ENCODE measurements at regions not wholly inside any gene's neighbourhood (a gene's known extent, or its start where the extent isn't known, plus 50 kb on each side); places are given as distances from the start of the nearest gene placed in this dataset.

DNA sequence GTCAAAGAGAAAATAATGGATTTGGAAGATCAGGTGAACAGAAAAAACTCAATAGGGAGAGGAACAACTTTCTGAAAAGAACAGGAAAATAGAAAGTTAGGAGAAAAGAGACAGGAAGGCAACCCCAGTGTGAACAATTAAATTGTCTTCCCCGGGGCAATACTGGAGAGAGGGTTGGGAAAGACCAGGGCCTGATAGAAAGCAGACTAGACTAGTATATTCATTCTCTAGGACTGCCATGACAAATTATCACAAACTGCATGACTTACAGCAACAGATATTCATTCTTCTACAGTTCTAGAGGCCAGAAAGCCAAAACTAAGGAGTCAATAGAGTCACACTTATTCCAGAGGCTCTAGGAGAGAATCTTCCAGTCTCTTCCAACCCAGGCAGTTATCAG lies 482.8 kb downstream of the SOX6 start:
- intact Hi-C loops (cut with micrococcal nuclease) = no loop called here
- Histone ChIP-seq H3K9me3 (replicated peaks; ENCODE audit: control insufficient read depth, insufficient read depth, low read depth, low read length) (no peaks in the 10 kb centered on the region), H2AFZ (ENCODE audit: low read depth, low read length) (no peak overlapping the region), H3K4me3 (no peak overlapping the region), H4K20me1 (replicated peaks; ENCODE audit: control insufficient read depth, insufficient read depth, low read length) (no peaks in the 10 kb centered on the region), H3K36me3 (ENCODE audit: control insufficient read depth, insufficient read depth, low read length) (no peaks in the 10 kb centered on the region), H3K79me2 (ENCODE audit: control insufficient read depth, insufficient read depth, low read length) (no peaks in the 10 kb centered on the region), H3K27ac (ENCODE audit: extremely low read depth, low read depth, low read length) (no peak overlapping the region), H3K27me3 (ENCODE audit: control insufficient read depth in 2 of 2, insufficient read depth in 2 of 2, low read length in 2 of 2) (peaks cover 0 to 4% of the 10 kb centered on the region in 2 experiments; a peak in 2 of 5 replicates), H3K4me2 (ENCODE audit: insufficient read depth, low read length) (no peak overlapping the region), H3K4me1 (replicated peaks in 1 of 2; ENCODE audit: control insufficient read depth in 2 of 2, insufficient read depth in 2 of 2, low read length in 2 of 2) (no peaks in the 10 kb centered on the region), H3K9ac (ENCODE audit: insufficient read depth in 1 of 2, low read depth in 2 of 2, low read length in 2 of 2) (no peak overlapping the region), H3K9me1 (ENCODE audit: control insufficient read depth, insufficient read depth, low read length) (no peaks in the 10 kb centered on the region)
- TF ChIP-seq NR3C1 (CRISPR knock-in tag; IDR thresholded peaks at IDR 0.05) = no peak
- WGBS (ENCODE audit: insufficient coverage, low coverage, missing lambda C conversion rate) = 9% methylated on average over 1 of the region's 1 CpG
- ChIA-PET CTCF (ENCODE audit: low intra/inter-chr PET ratio) (no interaction called here), POLR2A (no interaction called here)
- BruUV-seq (replicated peaks) = no TSS peak
- ATAC-seq (no peak), FAIRE-seq (no peak), DNase-seq (ENCODE audit: extremely low read depth in 1 of 4, low spot score in 3 of 4) (no peak)
- in situ Hi-C loops (cut with MboI) = no loop called here

GRCh38 chr11:15874704-15875103 lies 481.6 kb downstream of the SOX6 start:
- ChIA-PET POLR2A (no interaction called here), CTCF (ENCODE audit: low intra/inter-chr PET ratio) (no interaction called here)
- in situ Hi-C loops (cut with MboI) = no loop called here
- 13% methylated on average over 2 of the region's 2 CpGs for WGBS (ENCODE audit: insufficient coverage, low coverage, missing lambda C conversion rate)
- Histone ChIP-seq H3K4me2 (ENCODE audit: insufficient read depth, low read length) (no peak overlapping the region), H3K79me2 (ENCODE audit: control insufficient read depth, insufficient read depth, low read length) (no peaks in the 10 kb centered on the region), H3K9me1 (ENCODE audit: control insufficient read depth, insufficient read depth, low read length) (no peaks in the 10 kb centered on the region), H3K4me3 (no peak overlapping the region), H3K36me3 (ENCODE audit: control insufficient read depth, insufficient read depth, low read length) (no peaks in the 10 kb centered on the region), H2AFZ (ENCODE audit: low read depth, low read length) (no peak overlapping the region), H3K4me1 (replicated peaks in 1 of 2; ENCODE audit: control insufficient read depth in 2 of 2, insufficient read depth in 2 of 2, low read length in 2 of 2) (no peaks in the 10 kb centered on the region), H3K27ac (ENCODE audit: extremely low read depth, low read depth, low read length) (no peak overlapping the region), H3K9ac (ENCODE audit: insufficient read depth in 1 of 2, low read depth in 2 of 2, low read length in 2 of 2) (no peak overlapping the region), H3K27me3 (ENCODE audit: control insufficient read depth in 2 of 2, insufficient read depth in 2 of 2, low read length in 2 of 2) (peaks cover 0 to 9% of the 10 kb centered on the region in 2 experiments; a peak in 2 of 5 replicates), H3K9me3 (replicated peaks; ENCODE audit: control insufficient read depth, insufficient read depth, low read depth, low read length) (no peaks in the 10 kb centered on the region), H4K20me1 (replicated peaks; ENCODE audit: control insufficient read depth, insufficient read depth, low read length) (no peaks in the 10 kb centered on the region)
- intact Hi-C loops (cut with micrococcal nuclease) = no loop called here
- ATAC-seq = no peak
- no peak for FAIRE-seq
- DNase-seq (ENCODE audit: extremely low read depth in 1 of 4, low spot score in 3 of 4) = no peak
- no TSS peak for BruUV-seq (replicated peaks)
- TF ChIP-seq MAX (CRISPR knock-in tag; IDR thresholded peaks at IDR 0.05) = no peak
- no peak for TF ChIP-seq ZNF224 (CRISPR knock-in tag; IDR thresholded peaks at IDR 0.05)
- TF ChIP-seq, protein P1, sequence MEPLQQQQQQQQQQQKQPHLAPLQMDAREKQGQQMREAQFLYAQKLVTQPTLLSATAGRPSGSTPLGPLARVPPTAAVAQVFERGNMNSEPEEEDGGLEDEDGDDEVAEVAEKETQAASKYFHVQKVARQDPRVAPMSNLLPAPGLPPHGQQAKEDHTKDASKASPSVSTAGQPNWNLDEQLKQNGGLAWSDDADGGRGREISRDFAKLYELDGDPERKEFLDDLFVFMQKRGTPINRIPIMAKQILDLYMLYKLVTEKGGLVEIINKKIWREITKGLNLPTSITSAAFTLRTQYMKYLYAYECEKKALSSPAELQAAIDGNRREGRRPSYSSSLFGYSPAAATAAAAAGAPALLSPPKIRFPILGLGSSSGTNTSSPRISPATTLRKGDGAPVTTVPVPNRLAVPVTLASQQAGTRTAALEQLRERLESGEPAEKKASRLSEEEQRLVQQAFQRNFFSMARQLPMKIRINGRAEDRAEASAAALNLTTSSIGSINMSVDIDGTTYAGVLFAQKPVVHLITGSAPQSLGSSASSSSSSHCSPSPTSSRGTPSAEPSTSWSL (CRISPR knock-in tag; IDR thresholded peaks at IDR 0.05; ENCODE audit: borderline replicate concordance) = no peak
- TF ChIP-seq, protein P2, sequence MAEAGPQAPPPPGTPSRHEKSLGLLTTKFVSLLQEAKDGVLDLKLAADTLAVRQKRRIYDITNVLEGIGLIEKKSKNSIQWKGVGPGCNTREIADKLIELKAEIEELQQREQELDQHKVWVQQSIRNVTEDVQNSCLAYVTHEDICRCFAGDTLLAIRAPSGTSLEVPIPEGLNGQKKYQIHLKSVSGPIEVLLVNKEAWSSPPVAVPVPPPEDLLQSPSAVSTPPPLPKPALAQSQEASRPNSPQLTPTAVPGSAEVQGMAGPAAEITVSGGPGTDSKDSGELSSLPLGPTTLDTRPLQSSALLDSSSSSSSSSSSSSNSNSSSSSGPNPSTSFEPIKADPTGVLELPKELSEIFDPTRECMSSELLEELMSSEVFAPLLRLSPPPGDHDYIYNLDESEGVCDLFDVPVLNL (CRISPR knock-in tag; IDR thresholded peaks at IDR 0.05; ENCODE audit: low read depth) = no peak
- TF ChIP-seq ZNF124 (CRISPR knock-in tag; IDR thresholded peaks at IDR 0.05) = no peak
- TF ChIP-seq, protein P3, sequence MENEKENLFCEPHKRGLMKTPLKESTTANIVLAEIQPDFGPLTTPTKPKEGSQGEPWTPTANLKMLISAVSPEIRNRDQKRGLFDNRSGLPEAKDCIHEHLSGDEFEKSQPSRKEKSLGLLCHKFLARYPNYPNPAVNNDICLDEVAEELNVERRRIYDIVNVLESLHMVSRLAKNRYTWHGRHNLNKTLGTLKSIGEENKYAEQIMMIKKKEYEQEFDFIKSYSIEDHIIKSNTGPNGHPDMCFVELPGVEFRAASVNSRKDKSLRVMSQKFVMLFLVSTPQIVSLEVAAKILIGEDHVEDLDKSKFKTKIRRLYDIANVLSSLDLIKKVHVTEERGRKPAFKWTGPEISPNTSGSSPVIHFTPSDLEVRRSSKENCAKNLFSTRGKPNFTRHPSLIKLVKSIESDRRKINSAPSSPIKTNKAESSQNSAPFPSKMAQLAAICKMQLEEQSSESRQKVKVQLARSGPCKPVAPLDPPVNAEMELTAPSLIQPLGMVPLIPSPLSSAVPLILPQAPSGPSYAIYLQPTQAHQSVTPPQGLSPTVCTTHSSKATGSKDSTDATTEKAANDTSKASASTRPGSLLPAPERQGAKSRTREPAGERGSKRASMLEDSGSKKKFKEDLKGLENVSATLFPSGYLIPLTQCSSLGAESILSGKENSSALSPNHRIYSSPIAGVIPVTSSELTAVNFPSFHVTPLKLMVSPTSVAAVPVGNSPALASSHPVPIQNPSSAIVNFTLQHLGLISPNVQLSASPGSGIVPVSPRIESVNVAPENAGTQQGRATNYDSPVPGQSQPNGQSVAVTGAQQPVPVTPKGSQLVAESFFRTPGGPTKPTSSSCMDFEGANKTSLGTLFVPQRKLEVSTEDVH (IDR thresholded peaks at IDR 0.05; ENCODE audit: low read depth, partially characterized antibody) = no peak
- TF ChIP-seq MCM7 (IDR thresholded peaks at IDR 0.05) = no peak
- TF ChIP-seq YBX1 (IDR thresholded peaks at IDR 0.05) = no peak
- TF ChIP-seq ZBTB12 (CRISPR knock-in tag; IDR thresholded peaks at IDR 0.05) = no peak
